ENCODE measurements at regions not wholly inside any gene's neighbourhood (a gene's known extent, or its start where the extent isn't known, plus 50 kb on each side); places are given as distances from the start of the nearest gene placed in this dataset.
A peak's percentile ranks its signal among the peaks of the same experiment; 100 is the strongest.

DNA sequence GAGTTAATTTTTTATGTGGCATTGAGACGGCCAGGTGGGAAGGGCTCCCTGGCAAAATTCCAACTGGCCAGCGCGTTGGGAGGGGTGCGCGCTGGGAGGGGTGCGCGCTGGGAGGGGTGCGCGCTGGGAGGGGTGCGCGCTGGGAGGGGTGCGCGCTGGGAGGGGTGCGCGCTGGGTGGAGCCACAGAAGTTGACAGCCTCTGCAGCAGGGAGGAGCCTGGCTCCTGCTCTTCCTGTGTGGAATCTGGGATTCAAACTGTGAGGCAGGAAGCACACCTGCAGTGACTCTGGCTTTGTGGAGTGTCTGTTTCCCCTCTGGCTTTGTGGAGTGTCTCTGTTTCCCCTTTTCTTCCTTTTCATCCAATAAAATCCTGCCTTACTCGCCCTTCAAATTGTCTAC lies 147.9 kb upstream of the CBLN2 start:
- no peak for DNase-seq (ENCODE audit: low spot score)

DNA sequence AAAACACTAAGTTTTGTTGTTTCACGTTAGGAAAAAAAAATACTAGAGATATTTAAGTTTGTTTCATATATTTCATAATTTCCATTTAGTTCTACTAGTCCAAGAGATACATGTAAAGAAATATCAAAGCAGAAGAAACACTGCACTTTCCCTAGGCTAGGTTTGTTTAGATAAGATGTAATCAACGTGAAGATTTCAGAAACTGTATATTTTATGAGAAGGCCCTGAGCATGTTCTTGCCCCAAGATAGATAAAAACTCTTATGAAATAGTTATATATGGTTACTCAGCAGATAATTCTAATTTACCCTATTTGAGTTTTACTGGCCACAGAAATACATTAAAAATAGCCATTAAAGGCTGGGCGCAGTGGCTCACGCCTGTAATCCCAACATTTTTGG lies 143.6 kb upstream of the CBLN2 start:
- no peak for DNase-seq (ENCODE audit: low spot score)

DNA sequence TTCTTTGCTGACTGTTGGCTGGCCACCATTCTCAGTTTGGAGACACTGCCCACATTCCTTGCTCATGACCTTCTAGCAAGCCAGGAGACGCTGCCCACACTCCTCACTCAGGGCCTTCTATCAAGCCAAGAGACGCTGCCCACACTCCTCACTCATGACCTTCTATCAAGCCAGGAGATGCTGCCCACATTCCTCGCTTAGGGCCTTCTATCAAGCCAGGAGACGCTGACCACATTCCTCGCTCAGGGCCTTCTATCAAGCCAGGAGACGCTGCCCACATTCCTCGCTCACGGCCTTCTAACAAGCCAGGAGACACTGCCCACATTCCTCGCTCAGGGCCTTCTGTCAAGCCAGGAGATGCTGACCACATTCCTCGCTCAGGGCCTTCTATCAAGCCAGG lies 131.3 kb upstream of the CBLN2 start:
- DNase-seq (ENCODE audit: low spot score), result no peak

DNA sequence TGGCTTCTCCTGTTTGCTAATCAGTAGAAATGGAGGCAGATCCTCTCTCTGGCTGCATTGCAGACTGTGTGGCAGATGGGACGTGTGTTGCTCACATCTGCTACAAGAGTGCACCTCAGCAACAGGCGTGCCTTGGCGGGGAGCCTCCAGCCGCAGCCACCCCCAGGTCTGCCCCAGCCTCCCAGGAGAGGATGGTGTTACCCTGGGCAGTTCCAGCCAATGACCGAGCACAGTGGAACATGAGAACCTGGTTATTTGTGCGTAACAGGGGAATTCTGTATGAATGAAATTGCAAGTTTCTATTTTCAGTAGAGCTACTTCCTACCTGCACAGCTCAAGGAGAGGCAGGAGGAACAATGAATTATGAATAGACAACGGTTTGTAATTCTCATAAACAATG lies 130.6 kb upstream of the CBLN2 start:
- no peak for DNase-seq (ENCODE audit: low spot score)

DNA sequence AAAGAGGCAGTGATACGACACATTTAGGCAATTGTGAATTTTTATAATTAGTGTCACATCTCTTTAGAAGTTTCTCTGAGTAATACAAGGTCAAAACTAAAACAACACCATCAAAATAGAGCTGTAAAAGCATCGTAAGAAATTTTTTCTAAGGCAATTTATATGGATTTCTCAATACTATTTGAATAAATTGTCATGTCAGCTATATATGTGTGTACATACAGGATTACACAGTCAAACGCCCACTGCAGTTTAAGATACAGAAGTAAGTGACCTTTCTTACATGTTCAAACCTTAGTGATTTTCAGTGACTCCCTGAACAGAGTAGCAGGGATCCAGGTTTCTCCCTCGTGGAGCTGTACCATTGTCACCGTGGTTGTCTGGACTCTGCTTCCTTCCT lies 129.1 kb upstream of the CBLN2 start:
- no peak for DNase-seq (ENCODE audit: low spot score)

DNA sequence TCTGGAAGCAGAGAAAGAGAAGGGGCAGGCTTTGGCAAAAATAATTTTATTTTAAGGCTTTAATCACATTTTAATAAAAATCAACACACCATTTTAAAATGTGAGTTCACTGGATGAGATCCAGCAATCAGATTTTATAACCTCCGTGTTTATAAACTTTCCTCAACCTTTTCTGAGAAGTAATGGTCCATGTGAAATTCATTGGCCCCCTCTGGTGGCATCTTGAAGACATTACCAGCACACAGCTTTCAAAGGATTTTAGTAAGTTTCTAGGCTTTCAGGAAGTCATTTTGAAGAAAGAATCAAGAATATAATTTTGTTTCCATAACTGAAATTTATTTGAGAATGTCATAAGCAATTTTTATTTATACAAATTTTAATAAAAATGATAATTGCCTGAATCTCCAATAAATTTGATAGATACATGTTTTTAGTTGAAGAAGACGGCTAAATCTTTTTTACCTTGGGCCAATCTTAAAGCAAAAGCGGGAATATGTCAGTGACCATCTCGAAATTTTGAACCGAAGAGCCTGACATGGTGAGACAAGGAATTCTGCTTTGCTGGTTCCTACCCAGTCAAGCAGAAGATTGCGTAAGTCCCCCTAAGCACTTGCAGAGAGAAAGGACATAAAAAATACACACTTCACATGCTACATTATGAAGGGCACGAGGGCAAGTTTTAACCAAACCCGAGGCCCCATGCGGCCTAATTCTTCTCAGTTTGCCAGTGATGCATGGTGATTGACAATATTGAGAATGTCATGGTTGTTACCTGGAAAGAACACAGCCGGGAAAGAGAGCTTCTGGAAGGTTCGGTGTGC lies 128.4 kb upstream of the CBLN2 start:
- DNase-seq (ENCODE audit: low spot score), result peak; percentile 10

DNA sequence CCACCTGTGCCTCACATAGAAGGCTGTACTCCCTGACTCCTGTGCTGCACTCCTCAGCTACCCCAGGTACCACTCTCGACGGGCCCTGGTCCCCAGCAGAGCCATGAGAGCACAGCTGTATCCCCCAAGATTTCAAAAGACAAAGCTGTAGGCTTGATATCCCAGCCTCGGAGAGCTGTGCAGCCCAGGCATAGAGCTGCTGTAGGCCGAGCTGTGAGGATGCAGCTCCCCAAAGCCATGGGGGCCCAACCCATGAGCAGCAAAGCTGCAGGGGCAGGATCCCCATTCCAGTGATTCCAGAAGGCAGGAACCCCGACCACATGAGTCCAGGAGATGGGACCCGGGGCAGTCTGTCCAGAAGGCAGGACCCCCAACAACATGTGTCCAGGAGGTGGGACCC lies 123.8 kb upstream of the CBLN2 start:
- DNase-seq (ENCODE audit: low spot score), result no peak

DNA sequence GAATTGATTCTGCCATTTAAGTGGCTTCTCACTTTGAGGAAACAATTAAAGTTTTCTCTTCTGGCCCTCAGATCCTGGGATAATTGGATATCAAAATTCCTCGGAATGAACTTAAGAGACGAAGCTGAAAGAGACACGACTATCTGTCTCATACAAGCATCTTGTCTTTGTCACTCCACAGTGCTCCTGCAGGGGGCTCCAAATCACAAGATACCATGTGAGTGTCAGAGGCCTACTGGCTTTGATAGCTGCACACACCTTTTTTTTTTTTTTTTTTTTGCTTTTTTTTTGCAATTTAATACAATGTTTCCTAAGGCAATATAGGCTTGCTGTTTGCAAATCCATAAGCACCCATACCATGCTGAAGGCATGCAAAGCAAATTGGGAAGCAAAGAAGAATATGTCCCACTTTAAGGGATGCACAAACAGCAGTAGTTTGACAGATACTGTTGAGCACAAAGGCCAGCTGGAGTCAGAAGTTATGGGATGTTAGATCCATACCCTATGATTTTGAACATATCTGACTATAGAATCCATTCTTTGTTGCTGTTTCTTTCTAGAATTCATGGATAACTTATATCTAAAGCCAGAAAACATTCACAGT lies 109.0 kb upstream of the CBLN2 start:
- no peak for DNase-seq (ENCODE audit: low spot score)

DNA sequence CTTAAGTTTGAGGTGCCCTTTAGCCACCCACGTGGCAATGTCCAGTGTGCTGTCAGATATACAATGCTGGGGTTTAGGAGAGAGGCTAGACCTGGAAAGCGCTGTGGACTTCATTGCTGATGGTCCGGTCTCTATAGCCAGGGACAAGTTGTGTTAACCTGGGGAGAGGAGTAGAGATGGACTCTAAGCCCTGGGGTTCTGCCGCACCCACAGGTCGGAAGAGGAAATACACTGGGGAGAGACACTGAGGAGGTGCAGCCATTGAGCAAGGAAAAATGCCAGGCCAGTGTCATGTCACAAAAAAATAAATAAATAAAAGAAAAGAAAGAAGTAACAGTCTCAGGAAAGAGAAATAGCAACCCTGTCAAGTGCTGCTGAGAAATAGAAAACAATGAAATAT lies 106.9 kb upstream of the CBLN2 start:
- no peak for DNase-seq (ENCODE audit: low spot score)

DNA sequence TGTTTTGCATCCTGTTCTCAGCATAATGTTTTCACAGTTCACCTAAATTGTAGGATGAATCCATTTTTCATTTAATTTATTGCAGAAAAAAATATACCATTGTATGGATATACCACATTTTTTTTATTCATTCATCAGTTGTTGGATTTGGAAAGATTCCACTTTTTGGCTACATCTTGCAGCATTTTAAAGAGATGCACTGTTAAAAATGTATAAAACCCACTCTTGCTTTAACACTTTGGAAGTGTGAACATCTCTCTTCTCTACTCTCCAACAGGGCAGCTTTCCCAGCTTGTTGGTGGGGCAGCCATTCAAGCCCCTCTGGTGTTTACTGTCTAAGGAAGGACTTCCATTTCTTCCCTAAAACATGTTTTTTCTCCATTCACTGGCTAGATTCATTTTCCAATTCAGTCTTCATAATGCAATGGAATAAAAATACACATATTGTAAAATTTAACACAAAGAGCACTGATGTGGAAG lies 104.4 kb upstream of the CBLN2 start:
- DNase-seq (ENCODE audit: low spot score), result no peak

DNA sequence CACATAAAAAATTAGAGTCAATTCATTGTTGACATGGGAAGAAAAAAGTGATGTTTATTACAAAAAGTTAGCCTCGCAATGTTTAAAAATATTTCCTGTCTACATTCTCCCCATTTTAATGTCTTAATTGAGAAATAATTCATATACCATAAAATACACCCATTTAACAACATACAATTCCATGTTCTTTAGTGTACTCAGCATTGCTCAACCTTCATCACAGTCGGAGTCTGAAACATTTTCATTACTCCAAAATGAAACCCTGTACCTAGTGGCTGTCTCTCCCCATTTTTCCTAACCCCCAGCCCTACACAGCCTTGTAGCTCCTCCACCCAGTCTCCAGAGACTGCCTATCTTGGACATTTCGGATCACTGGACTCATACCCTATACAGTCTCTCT lies 103.9 kb upstream of the CBLN2 start:
- no peak for DNase-seq (ENCODE audit: low spot score)

DNA sequence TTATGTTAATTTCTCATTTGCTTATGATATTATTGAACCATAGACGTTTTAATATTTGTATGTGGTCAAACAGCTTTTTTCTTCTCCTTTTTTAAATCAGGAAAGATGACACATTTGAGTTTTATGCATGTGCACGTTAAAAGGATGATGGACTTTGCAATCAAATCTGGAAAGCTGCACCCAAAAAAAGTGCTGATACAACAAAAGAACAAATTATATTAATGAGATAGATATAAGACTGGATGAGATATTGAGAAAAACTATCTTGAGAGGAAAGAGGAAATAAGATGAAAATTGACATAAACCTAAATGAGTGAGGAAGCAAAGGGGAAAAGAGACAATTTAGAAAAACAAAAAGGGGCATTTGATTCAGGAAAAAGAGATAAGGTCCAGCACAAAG lies 96.4 kb upstream of the CBLN2 start:
- no peak for DNase-seq (ENCODE audit: low spot score)

DNA sequence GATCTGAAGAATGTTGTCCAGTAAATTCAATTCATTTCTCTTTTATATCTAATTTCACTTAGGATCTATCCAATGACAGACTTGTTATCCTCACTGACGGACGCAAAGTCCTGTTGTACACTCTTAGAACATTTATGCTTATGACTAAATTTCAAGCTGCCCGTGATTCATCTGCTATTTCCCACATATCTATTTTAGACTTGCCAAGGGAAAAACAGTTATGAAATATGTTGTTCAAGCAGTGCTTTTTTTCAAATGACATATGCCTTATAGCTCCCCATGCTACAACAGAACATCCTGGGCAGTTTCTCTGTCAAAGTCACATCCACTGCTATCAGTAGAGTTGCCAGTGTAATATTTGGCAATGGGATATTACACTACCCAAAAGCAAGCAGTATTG lies 94.2 kb upstream of the CBLN2 start:
- no peak for DNase-seq (ENCODE audit: low spot score)

DNA sequence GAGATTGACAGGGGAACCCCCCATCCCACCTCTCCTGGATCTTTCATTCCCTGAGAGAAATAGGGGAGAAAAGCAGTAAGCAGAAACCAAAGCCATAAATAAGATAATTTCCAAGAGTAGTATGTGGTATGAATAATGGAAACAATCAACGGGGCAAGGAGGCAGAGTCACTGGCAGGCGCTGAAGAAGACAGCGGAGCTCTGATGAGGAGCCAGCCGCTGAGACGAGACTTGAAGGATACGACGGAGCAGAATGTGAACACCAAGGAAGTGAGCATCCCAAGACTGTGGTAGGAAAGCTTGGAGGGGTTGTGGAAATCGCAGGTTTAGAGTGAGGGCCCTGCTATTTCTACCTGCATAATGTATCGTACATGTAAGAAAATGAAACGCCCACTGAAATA lies 93.6 kb upstream of the CBLN2 start:
- DNase-seq (ENCODE audit: low spot score), result no peak

DNA sequence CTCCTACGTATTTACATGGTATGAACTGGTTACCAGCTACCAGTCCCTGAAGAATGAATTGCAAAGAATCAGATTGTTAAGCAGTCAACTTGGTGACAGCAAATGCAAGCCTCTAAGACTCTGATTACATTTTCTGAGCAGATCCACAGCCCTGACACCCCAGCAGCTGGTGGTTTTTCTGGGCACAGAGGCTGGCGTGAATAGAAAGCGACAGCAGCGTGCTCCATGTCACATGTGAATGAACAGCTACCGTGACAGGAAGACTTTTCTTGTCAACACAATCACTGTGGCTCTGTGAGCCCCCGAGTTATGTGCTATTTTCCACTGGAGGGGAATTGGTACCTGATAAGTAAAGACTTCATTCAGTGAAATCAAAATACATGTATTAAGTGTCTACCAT lies 93.2 kb upstream of the CBLN2 start:
- DNase-seq (ENCODE audit: low spot score), result no peak

DNA sequence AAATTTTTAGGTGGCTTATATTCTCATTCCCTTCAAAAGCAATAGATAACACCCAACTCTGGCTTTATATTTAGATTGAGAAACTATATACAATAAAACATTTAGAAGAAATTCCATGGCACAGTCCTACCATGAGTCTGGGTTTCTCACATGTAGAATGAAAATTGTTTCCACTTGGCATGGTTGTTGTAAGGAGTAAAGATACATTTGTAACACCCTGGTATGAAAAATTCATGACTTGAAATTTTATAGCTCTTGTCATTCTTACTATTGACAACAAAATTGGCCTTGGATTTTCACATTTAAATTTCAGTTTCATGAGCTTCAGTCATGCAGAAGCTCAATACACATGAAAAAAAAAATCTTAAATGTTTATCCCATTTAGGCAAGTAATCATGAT lies 92.5 kb upstream of the CBLN2 start:
- DNase-seq (ENCODE audit: low spot score), result no peak

DNA sequence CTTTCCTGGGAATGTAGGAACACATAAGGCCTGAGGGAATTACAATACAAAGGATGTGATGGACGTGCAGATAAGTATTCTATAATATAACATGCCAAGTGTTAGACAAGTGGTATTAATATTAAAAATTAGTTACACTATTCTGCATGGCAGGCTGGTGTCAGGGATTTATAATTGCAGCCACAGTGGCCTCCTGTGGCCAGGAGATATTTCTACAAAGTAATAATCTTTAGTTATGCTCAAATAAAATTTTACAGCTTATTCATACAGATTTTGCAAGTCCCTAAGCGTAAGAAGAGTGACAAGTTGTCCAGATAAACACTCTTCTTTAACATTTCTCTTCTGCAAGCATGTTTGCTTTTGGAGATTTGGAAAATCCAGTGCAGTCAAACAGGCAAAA lies 90.4 kb upstream of the CBLN2 start:
- DNase-seq (ENCODE audit: low spot score), result no peak

DNA sequence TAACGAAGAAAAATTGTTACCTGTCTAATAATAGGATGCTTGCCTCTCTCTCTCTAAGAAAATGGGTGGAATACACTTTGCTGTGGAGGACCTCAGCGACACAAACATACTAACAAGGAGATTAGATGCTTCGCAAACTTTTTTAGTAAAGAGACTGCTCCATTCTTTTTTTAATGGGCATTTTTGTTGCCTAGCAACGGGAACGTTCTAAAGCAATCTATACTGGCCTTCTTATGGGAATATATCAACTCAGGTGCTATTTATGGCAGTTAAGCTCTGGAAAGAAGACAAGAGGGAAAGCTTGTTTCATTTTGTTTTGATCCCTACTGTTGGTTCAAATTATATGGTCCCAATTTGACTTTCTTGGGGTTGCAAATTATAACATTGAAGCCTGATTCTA lies 86.8 kb upstream of the CBLN2 start:
- DNase-seq (ENCODE audit: low spot score), result no peak

DNA sequence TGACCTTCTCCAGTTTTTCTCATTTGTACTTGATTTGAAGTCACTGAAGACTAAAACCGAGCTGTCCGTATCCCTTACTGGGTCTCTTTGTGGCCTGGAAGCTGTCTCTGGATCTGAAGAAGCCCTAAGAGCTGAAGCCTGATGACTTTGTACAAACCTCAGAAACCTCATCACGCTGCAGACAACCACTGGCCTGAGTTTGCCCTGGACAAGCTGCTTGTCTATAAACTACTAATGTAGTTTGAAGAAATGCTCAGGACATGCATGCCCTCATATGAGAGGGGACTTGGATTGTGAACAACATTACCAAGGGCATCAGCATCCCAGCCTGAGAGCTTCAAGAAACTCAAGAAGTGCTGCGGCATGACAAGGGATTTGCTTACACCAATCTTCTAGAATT lies 79.3 kb upstream of the CBLN2 start:
- no peak for DNase-seq (ENCODE audit: low spot score)

DNA sequence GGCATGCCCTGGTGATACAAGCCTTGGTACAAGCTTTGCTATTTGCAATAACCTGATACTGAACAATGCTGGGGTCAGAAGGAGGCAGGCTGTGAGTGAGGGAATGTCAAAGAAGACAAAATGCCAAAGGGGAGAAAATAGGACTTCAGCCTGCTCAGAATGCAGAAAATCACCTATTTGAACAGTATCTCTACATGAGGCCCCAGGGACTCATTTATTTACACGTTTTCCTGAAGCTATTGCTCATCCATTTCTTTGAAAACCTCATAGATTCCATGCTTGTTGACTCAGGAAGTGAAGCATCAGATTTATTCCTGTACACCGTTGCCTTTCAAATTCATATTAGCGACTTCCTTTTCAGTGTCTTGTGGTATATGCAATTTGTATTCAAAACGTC lies 69.4 kb upstream of the CBLN2 start:
- no peak for DNase-seq (ENCODE audit: low spot score)

DNA sequence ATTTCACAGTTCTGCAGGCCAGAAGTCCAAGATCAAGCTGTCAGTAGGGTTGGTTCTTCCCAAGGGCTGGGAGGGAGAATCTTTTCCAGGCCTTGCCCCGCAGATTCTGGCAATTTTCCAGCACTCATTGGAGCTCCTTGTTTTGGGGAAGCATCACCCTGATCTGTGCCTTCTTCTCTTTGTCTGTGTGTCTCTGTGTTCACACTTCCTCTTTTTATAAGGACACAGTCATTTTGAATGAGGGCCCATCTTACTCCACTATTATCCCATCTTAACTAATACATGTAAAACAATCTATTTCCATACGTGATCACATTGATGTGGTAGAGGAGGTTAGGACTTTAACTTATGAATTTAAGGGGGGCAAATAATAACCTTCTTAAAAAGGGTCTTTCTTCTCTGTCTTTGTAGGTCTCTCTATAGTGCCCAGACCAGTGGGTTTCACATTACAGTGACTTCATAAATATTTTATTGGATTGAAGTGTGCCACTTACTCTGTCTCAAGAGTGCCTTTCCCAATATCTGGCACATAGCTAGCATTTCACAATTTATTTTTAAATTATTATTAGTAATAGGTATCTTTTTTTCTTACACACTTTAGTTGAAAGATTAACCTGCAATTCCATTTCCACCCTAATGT lies 68.9 kb upstream of the CBLN2 start:
- DNase-seq (ENCODE audit: low spot score), result no peak

DNA sequence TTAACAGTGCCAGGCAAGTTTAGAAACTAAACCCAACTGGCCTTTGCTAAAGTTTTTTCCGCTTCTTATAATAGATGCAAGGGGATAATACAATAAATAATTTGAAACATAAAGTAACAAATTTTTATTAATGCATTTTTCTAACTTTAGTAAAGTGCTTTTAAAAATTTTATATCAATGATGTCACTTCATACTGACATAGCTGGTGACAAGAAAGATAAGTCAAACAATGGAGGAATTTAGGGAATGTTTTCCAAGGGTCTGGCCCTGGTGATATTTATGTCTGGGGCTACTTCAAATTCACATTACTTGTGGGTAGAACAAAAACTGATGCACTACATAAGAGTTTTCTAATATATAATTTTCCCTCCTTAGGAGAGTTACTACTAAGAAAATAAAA lies 61.2 kb upstream of the CBLN2 start:
- no peak for DNase-seq (ENCODE audit: low spot score)

DNA sequence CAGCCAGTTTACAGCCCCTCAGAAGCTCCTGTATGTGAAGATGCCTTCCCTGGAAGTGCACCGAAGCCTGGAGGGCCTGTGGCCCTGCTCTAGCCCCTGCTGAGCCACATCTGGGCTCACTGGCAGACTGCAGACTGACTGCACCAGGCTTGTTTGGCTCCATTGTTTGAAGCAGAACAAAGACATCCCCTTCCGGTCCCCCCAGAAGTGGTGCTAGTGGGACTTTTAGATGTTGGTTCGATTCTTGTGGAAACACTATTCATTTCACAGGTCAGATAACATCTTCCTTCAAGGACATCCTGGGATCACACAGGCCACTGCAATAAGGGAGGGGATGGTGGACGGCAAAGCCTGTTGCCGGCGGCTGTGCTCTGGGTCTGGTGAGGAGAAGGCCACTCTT lies 57.8 kb upstream of the CBLN2 start:
- DNase-seq (ENCODE audit: low spot score), result no peak

DNA sequence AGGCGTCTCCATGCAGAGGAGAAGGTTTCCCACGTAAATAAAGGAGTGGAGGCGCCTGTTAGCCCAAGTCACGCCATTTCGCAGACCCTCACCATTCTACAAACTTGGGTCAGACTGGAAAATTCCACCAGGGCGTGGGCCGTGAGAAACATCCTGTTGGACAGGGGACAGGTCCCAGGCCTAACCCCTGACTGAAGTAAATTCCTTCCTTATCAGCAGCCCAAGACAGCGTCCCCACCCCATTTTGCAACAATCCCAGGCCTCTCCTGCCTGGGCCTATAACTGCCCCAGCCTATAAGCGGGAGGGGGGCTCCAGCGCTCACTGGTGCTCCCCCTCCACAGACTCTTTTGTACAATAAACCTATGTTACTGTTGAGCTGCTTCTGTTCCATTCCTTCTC lies 57.3 kb upstream of the CBLN2 start:
- no peak for DNase-seq (ENCODE audit: low spot score)
